ENCODE measurements at regions not wholly inside any gene's neighbourhood (a gene's known extent, or its start where the extent isn't known, plus 50 kb on each side); places are given as distances from the start of the nearest gene placed in this dataset.

GRCh38 chr12:16884819-16885218 is 278.9 kb upstream of the LMO3 start:
- no peak for TF ChIP-seq CTCF (IDR thresholded peaks at IDR 0.05; ENCODE audit: borderline replicate concordance, extremely low read depth, insufficient read depth)
- Histone ChIP-seq H3K9ac (ENCODE audit: low read length in 3 of 3) (no peak overlapping the region), H3K36me3 (ENCODE audit: control insufficient read depth in 2 of 3, insufficient read depth in 3 of 3, low read length in 3 of 3) (no peaks in the 10 kb centered on the region), H3K9me3 (ENCODE audit: control insufficient read depth in 2 of 3, insufficient read depth in 1 of 3, low read length in 3 of 3) (peaks cover 0 to 2% (median 0%) of the 10 kb centered on the region in 3 donors), H3K27me3 (ENCODE audit: control insufficient read depth, insufficient read depth, low read length) (no peaks in the 10 kb centered on the region), H3K27ac (ENCODE audit: low read depth in 2 of 2, low read length in 2 of 2) (no peak overlapping the region), H3K4me3 (ENCODE audit: low read length in 3 of 3) (no peak overlapping the region), H3K4me1 (ENCODE audit: control insufficient read depth in 2 of 3, insufficient read depth in 2 of 3, low read depth in 1 of 3, low read length in 3 of 3) (peaks cover 0 to 2% (median 0%) of the 10 kb centered on the region in 3 donors)
- FAIRE-seq, result peak; percentile 29
- intact Hi-C loops (cut with DNase I), result no loop called here
- no peak for DNase-seq

DNA sequence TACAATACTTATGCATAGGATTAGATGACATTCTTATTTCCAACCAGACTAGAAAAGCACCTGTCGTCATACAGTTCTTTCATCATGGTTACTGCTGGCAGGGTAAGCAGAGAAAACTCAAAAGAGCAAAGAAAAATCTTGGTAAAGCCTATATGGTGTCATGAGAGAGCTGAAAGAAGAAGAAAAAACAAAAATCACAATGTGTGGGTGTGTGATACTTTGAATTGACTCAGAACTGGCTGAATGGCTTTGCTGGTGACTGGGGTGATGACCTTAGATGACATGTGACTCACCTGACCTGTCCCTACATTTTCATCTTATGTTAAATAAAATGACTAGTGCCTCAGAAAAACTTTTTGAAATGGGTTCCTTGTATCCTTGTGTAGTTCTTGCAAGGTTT is 278.1 kb upstream of the LMO3 start:
- no peak for FAIRE-seq
- DNase-seq, result no peak
- H3K4me3 ChIP-seq (ENCODE audit: low read length in 3 of 3), result no peak overlapping the region
- no peak overlapping the region for H3K9ac ChIP-seq (ENCODE audit: low read length in 3 of 3)
- no peak overlapping the region for H3K27ac ChIP-seq (ENCODE audit: low read depth in 2 of 2, low read length in 2 of 2)
- H3K4me1 ChIP-seq (ENCODE audit: control insufficient read depth in 2 of 3, insufficient read depth in 2 of 3, low read depth in 1 of 3, low read length in 3 of 3), result peaks cover 0 to 2% (median 0%) of the 10 kb centered on the region in 3 donors
- H3K9me3 ChIP-seq (ENCODE audit: control insufficient read depth in 2 of 3, insufficient read depth in 1 of 3, low read length in 3 of 3), result no peaks in the 10 kb centered on the region
- H3K36me3 ChIP-seq (ENCODE audit: control insufficient read depth in 2 of 3, insufficient read depth in 3 of 3, low read length in 3 of 3), result no peaks in the 10 kb centered on the region
- intact Hi-C loops (cut with DNase I), result no loop called here
- no peaks in the 10 kb centered on the region for H3K27me3 ChIP-seq (ENCODE audit: control insufficient read depth, insufficient read depth, low read length)
- no peak for TF ChIP-seq CTCF (IDR thresholded peaks at IDR 0.05; ENCODE audit: borderline replicate concordance, extremely low read depth, insufficient read depth)

DNA sequence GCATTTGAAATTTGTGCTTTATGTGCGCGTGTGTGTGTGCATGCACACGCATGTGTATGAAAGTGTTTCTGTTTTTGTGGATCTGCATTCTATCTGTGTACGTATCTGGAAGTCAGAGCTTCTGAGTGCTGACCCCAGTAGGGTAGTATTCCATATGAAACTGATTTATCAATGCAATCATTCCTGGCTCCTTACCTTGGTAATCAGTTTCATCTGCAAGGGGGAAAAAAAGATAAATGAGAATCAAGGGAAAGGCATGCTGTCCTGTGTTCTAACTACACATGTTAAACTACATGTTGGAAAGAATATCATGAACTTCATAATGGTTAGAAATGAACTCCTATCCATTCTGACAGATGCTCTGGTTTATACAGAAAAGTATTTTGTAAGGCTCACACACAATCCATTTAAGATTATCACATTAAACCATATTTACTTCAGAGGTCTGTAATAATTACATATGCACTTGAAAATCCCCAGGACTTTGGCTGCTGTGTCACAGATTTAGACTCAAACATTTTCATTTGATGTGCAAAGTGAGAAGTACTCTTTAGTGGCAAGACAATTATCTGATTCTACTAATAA is 276.1 kb upstream of the LMO3 start:
- no peak for FAIRE-seq
- Histone ChIP-seq H3K9ac (ENCODE audit: low read length in 3 of 3) (no peak overlapping the region), H3K36me3 (ENCODE audit: control insufficient read depth in 2 of 3, insufficient read depth in 3 of 3, low read length in 3 of 3) (no peaks in the 10 kb centered on the region), H3K9me3 (ENCODE audit: control insufficient read depth in 2 of 3, insufficient read depth in 1 of 3, low read length in 3 of 3) (no peaks in the 10 kb centered on the region), H3K27ac (ENCODE audit: low read depth in 2 of 2, low read length in 2 of 2) (no peak overlapping the region), H3K27me3 (ENCODE audit: control insufficient read depth, insufficient read depth, low read length) (no peaks in the 10 kb centered on the region), H3K4me1 (ENCODE audit: control insufficient read depth in 2 of 3, insufficient read depth in 2 of 3, low read depth in 1 of 3, low read length in 3 of 3) (peaks cover 0 to 2% (median 0%) of the 10 kb centered on the region in 3 donors), H3K4me3 (ENCODE audit: low read length in 3 of 3) (no peak overlapping the region)
- TF ChIP-seq CTCF (IDR thresholded peaks at IDR 0.05; ENCODE audit: borderline replicate concordance, extremely low read depth, insufficient read depth), result no peak
- no peak for DNase-seq
- intact Hi-C loops (cut with DNase I), result no loop called here

DNA sequence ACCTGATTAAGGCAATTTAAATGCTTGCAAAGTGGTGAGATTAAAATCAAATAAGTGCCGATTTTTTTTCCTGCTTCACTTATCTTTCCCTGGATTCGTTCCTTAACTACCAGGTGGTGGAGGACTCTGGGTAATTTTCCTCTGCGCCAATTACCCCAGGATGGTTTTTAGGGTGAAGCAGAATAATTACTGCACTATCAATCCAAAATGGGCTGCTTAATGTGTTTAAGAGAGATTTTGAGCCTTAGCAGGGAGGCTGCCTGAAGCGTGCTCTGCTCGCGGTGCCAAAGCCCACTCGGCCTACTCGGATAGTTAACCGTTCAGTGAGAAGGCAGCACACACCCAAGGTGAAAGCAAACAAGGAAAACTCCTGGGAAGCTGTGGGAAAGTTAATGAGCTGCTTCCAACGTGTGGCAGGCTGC is 274.9 kb upstream of the LMO3 start:
- Histone ChIP-seq H3K27ac (ENCODE audit: low read depth in 2 of 2, low read length in 2 of 2) (no peak overlapping the region), H3K4me3 (ENCODE audit: low read length in 3 of 3) (no peak overlapping the region)
- DNase-seq, result peak in 4 of 5 donors; percentile 20 to 58 (median 44)

More for the DNA sequence above, 274.9 kb upstream of the LMO3 start:
- H3K36me3 ChIP-seq (ENCODE audit: control insufficient read depth in 2 of 3, insufficient read depth in 3 of 3, low read length in 3 of 3), result no peaks in the 10 kb centered on the region
- H3K9me3 ChIP-seq (ENCODE audit: control insufficient read depth in 2 of 3, insufficient read depth in 1 of 3, low read length in 3 of 3), result no peaks in the 10 kb centered on the region
- TF ChIP-seq CTCF (IDR thresholded peaks at IDR 0.05; ENCODE audit: borderline replicate concordance, extremely low read depth, insufficient read depth), result no peak
- H3K4me1 ChIP-seq (ENCODE audit: control insufficient read depth in 2 of 3, insufficient read depth in 2 of 3, low read depth in 1 of 3, low read length in 3 of 3), result peaks cover 0 to 2% (median 0%) of the 10 kb centered on the region in 3 donors
- no peak for FAIRE-seq
- H3K9ac ChIP-seq (ENCODE audit: low read length in 3 of 3), result no peak overlapping the region
- intact Hi-C loops (cut with DNase I), result no loop called here
- no peaks in the 10 kb centered on the region for H3K27me3 ChIP-seq (ENCODE audit: control insufficient read depth, insufficient read depth, low read length)

All from kidney (tissue), 13 donors.